ENCODE measurements at regions not wholly inside any gene's neighbourhood (a gene's known extent, or its start where the extent isn't known, plus 50 kb on each side); places are given as distances from the start of the nearest gene placed in this dataset.

DNA sequence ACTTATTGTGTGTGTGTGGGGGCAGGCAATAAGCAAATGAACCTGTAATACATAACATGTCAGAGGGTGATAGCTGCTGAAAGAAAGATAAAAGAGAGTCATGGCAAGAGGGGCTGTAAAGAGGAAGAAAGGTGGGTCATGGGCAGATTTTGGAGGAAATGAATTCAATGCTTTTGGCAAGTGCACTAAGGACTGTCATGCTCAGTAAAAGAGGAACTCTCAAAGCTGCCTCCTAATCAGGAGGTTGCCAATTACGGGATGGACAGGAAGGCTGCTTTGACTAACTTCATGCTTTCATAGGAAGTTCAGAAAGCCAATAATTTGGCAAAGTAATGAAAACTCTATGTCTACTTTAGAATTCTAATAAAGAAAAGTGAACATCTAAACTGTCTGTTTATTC is 401.2 kb downstream of the SH2D4B start:
- H3K9ac ChIP-seq (ENCODE audit: low read length in 2 of 2): no peak overlapping the region
- H3K36me3 ChIP-seq (ENCODE audit: control insufficient read depth in 2 of 2, insufficient read depth in 2 of 2, low read length in 2 of 2): no peaks in the 10 kb centered on the region
- H3K9me3 ChIP-seq (ENCODE audit: control insufficient read depth in 2 of 2, low read length in 2 of 2): no peaks in the 10 kb centered on the region
- H3K4me3 ChIP-seq (ENCODE audit: low read length in 2 of 2): no peak overlapping the region
- H3K27ac ChIP-seq (ENCODE audit: low read length): no peak overlapping the region
- H3K4me1 ChIP-seq (ENCODE audit: control insufficient read depth, insufficient read depth, low read length): no peaks in the 10 kb centered on the region
- H3K27me3 ChIP-seq (ENCODE audit: control insufficient read depth in 1 of 2, insufficient read depth in 2 of 2, low read length in 2 of 2): no peaks in the 10 kb centered on the region

DNA sequence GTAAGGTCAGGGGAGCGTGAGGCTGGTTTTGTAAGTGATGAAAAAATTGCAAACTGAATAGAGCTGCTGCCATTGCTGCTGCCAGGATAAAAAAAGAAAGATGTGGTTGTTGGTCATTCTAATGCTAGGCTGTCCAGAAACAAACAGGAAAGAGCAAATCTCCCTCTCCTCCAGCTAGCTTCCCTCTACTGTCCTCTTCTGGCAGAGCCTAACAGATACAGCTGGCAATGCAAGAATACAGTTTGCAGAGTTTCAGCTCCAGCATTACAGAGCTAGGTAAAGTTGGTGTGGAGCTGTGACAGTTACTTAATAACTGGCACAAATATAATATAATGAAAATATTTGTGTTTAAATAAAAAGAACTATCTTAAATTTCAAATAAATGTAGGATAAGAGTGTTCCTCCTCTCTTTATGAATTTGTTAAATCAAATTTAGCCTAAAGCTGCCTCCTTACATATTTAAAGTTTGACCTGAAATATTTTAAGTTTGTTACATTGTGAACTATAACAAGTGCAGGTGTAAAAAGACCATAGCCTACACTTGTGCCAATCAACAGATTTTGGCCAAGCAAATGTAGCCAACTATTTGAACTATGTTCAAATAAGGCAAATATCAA is 407.7 kb downstream of the SH2D4B start:
- H3K9me3 ChIP-seq (ENCODE audit: control insufficient read depth in 2 of 2, low read length in 2 of 2): peaks cover 0 to 2% of the 10 kb centered on the region in 2 donors
- no peaks in the 10 kb centered on the region for H3K27me3 ChIP-seq (ENCODE audit: control insufficient read depth in 1 of 2, insufficient read depth in 2 of 2, low read length in 2 of 2)
- H3K9ac ChIP-seq (ENCODE audit: low read length in 2 of 2): no peak overlapping the region

DNA sequence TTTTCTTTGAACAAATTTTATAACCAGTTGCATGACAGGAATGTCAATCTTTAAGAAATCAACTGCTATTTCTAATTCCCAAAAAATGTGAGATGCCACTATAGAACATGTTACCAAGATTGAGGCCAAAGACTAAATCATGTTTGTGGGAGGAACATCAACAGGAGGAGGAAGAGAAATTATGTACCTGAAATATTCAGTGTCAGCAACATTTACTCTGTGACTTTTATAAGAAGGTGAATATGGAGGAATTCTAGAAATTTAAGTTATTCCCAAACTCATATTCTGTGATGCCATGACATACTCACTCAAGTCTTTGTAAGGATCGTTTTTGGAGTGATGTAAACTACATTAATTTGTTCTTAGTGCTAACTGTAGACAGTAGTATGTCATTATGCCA is 408.4 kb downstream of the SH2D4B start:
- H3K4me3 ChIP-seq (ENCODE audit: low read length in 2 of 2): no peak overlapping the region
- no peak overlapping the region for H3K9ac ChIP-seq (ENCODE audit: low read length in 2 of 2)
- peaks cover 0 to 2% of the 10 kb centered on the region in 2 donors for H3K9me3 ChIP-seq (ENCODE audit: control insufficient read depth in 2 of 2, low read length in 2 of 2)
- H3K27ac ChIP-seq (ENCODE audit: low read length): no peak overlapping the region
- H3K4me1 ChIP-seq (ENCODE audit: control insufficient read depth, insufficient read depth, low read length): no peaks in the 10 kb centered on the region
- H3K27me3 ChIP-seq (ENCODE audit: control insufficient read depth in 1 of 2, insufficient read depth in 2 of 2, low read length in 2 of 2): no peaks in the 10 kb centered on the region
- no peaks in the 10 kb centered on the region for H3K36me3 ChIP-seq (ENCODE audit: control insufficient read depth in 2 of 2, insufficient read depth in 2 of 2, low read length in 2 of 2)

More for the DNA sequence above, 407.7 kb downstream of the SH2D4B start:
- no peaks in the 10 kb centered on the region for H3K36me3 ChIP-seq (ENCODE audit: control insufficient read depth in 2 of 2, insufficient read depth in 2 of 2, low read length in 2 of 2)
- H3K4me1 ChIP-seq (ENCODE audit: control insufficient read depth, insufficient read depth, low read length): no peaks in the 10 kb centered on the region
- H3K27ac ChIP-seq (ENCODE audit: low read length): no peak overlapping the region
- H3K4me3 ChIP-seq (ENCODE audit: low read length in 2 of 2): no peak overlapping the region

DNA sequence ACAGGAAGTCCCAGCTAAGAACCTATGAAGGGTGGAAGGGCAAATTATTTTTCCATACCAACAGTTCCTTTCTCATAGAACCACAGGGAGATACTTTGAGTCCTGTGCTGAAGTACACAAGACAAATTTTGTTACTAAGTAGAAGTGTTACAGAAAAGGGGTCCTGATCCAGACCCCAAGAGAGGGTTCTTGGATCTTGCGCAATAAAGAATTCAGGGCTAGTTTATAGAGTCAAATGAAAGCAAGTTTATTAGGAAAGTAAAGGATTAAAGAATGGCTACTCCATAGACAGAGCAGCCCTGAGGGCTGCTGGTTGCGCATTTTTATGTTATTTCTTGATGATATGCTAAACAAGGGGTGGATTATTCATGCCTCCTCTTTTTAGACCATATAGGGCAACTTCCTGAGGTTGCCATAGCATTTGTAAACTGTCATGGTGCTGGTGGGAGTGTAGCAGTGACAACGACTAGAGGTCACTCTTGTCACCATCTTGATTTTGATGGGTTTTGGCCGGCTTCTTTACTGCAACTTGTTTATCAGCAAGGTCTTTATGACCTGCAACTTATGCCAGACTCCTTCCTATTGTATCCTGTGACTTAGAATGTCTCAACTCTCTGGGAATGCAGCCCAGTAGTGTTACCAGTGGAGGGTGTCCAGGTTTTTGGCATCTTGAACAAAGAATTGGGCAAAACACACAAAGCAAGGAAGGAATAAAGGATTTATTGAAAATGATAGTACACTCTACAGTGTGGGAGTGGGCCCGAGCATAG is 409.4 kb downstream of the SH2D4B start:
- no peaks in the 10 kb centered on the region for H3K36me3 ChIP-seq (ENCODE audit: control insufficient read depth in 2 of 2, insufficient read depth in 2 of 2, low read length in 2 of 2)
- no peak overlapping the region for H3K27ac ChIP-seq (ENCODE audit: low read length)
- H3K9ac ChIP-seq (ENCODE audit: low read length in 2 of 2): no peak overlapping the region
- H3K4me3 ChIP-seq (ENCODE audit: low read length in 2 of 2): no peak overlapping the region
- no peaks in the 10 kb centered on the region for H3K27me3 ChIP-seq (ENCODE audit: control insufficient read depth in 1 of 2, insufficient read depth in 2 of 2, low read length in 2 of 2)
- peaks cover 0 to 2% of the 10 kb centered on the region in 2 donors for H3K9me3 ChIP-seq (ENCODE audit: control insufficient read depth in 2 of 2, low read length in 2 of 2)
- H3K4me1 ChIP-seq (ENCODE audit: control insufficient read depth, insufficient read depth, low read length): no peaks in the 10 kb centered on the region

DNA sequence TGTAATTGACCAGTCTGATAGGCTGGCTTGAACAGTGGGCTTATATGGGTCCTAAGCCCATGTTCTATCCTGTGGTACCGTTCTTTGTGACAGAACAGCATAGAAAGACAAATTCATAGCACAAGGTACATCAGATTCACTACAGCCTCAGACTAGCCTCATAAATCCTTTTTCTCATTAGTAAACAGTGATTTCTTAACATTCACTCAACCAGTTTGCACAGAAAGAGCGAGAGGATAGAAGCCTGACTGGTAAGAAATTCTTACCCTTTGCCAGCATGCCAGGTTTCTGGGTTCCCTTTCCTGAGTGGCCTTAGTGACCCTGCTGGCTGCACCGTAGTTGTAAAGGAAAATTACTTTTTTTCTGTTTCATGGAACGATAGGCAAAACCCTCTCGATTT is 412.1 kb downstream of the SH2D4B start:
- Histone ChIP-seq H3K36me3 (ENCODE audit: control insufficient read depth in 2 of 2, insufficient read depth in 2 of 2, low read length in 2 of 2) (no peaks in the 10 kb centered on the region), H3K4me3 (ENCODE audit: low read length in 2 of 2) (no peak overlapping the region), H3K9me3 (ENCODE audit: control insufficient read depth in 2 of 2, low read length in 2 of 2) (no peaks in the 10 kb centered on the region), H3K9ac (ENCODE audit: low read length in 2 of 2) (no peak overlapping the region), H3K27ac (ENCODE audit: low read length) (no peak overlapping the region), H3K27me3 (ENCODE audit: control insufficient read depth in 1 of 2, insufficient read depth in 2 of 2, low read length in 2 of 2) (no peaks in the 10 kb centered on the region), H3K4me1 (ENCODE audit: control insufficient read depth, insufficient read depth, low read length) (no peaks in the 10 kb centered on the region)

DNA sequence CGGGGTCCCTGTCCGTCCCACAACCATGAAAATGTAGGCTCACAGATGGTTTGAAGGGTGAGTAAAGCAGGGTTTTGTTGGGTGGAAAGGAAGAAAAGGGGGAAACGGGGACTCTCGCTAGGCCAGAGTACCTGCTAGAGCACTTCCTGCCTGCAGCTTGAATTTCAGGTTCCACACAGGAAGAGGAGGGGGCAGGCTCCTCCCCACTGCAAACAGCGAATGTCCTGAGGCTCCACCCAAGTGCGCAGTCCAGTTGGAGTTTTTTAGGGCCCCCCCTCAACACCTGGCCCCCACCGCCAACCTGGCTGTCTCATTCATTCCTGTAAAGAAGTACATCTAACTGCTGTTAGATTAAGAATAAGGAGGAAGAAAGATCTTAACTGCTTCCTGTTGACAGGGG is 414.7 kb downstream of the SH2D4B start:
- no peaks in the 10 kb centered on the region for H3K4me1 ChIP-seq (ENCODE audit: control insufficient read depth, insufficient read depth, low read length)
- no peaks in the 10 kb centered on the region for H3K36me3 ChIP-seq (ENCODE audit: control insufficient read depth in 2 of 2, insufficient read depth in 2 of 2, low read length in 2 of 2)
- H3K4me3 ChIP-seq (ENCODE audit: low read length in 2 of 2): no peak overlapping the region
- H3K9ac ChIP-seq (ENCODE audit: low read length in 2 of 2): no peak overlapping the region
- no peaks in the 10 kb centered on the region for H3K27me3 ChIP-seq (ENCODE audit: control insufficient read depth in 1 of 2, insufficient read depth in 2 of 2, low read length in 2 of 2)
- H3K27ac ChIP-seq (ENCODE audit: low read length): no peak overlapping the region
- no peaks in the 10 kb centered on the region for H3K9me3 ChIP-seq (ENCODE audit: control insufficient read depth in 2 of 2, low read length in 2 of 2)

DNA sequence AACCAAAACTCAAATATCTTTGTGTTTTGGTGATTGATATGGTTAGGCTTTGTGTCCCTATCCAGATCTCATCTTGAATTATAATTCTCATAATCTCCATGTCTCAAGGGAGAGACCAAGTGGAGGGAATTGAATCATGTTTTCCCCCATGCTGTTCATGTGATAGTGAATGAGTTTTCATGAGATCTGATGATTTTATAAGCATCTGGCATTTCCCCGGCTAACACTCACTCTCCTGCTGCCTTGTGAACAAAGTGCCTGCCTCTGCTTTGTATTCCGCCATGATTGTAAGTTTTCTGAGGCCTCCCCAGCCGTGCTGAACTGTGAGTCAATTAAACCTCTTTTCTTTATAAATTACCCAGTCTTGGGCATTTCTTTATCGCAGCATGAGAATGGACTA is 419.5 kb downstream of the SH2D4B start:
- Histone ChIP-seq H3K36me3 (ENCODE audit: control insufficient read depth in 2 of 2, insufficient read depth in 2 of 2, low read length in 2 of 2) (no peaks in the 10 kb centered on the region), H3K9me3 (ENCODE audit: control insufficient read depth in 2 of 2, low read length in 2 of 2) (no peaks in the 10 kb centered on the region), H3K9ac (ENCODE audit: low read length in 2 of 2) (no peak overlapping the region), H3K27me3 (ENCODE audit: control insufficient read depth in 1 of 2, insufficient read depth in 2 of 2, low read length in 2 of 2) (no peaks in the 10 kb centered on the region), H3K4me3 (ENCODE audit: low read length in 2 of 2) (no peak overlapping the region), H3K4me1 (ENCODE audit: control insufficient read depth, insufficient read depth, low read length) (no peaks in the 10 kb centered on the region), H3K27ac (ENCODE audit: low read length) (no peak overlapping the region)

DNA sequence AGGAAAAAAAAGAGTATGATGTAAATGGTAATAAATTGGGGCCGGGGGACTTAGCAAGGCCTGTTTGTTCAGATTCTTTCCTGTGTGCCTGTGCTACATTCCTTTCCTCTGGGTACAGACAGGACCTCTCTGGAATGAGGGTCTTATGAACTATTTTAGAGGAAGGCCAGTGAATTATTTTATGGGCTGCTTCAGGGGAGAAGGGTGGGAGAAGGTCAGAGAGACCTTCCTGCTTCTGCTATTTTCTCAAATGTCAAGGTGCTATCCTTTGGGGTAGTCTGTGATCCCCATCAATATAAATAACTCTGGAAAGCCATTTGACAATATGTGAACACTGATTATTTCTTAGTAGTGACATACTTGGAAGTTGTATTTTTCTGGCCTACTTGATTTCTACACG is 426.5 kb downstream of the SH2D4B start:
- no peaks in the 10 kb centered on the region for H3K36me3 ChIP-seq (ENCODE audit: control insufficient read depth in 2 of 2, insufficient read depth in 2 of 2, low read length in 2 of 2)
- H3K27ac ChIP-seq (ENCODE audit: low read length): no peak overlapping the region
- no peaks in the 10 kb centered on the region for H3K27me3 ChIP-seq (ENCODE audit: control insufficient read depth in 1 of 2, insufficient read depth in 2 of 2, low read length in 2 of 2)
- no peak overlapping the region for H3K9ac ChIP-seq (ENCODE audit: low read length in 2 of 2)
- no peaks in the 10 kb centered on the region for H3K4me1 ChIP-seq (ENCODE audit: control insufficient read depth, insufficient read depth, low read length)
- no peak overlapping the region for H3K4me3 ChIP-seq (ENCODE audit: low read length in 2 of 2)
- no peaks in the 10 kb centered on the region for H3K9me3 ChIP-seq (ENCODE audit: control insufficient read depth in 2 of 2, low read length in 2 of 2)

DNA sequence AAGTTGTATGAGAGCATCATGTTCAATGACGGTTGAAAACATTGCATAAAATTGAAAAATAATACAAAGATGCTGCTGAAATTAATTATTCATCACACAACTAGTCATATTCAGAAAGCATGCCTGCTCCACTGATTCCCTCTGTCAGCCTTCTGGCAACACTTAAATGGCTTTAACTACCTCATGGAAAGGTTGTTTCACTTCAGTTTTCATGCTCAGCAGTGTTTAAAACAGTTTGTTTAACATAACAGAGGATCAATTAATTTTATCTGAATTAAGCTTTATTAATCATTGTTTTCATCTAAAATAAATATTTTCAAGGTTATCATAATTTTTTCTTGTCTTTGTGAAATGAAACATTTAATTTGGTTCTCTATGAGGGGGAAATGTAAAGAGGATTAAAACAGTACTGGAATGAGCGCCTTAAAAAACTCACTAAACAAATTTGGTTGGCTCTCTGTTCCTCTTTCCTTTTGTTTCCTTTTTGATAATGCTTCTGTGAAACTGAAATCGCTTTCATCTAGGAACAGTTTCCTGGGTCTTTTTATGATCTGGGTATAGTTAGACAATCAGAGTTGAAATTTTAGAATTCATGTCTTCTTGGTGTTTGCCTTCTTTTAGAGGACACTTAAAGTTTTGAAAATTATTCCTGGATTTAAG is 427.4 kb downstream of the SH2D4B start:
- H3K27me3 ChIP-seq (ENCODE audit: control insufficient read depth in 1 of 2, insufficient read depth in 2 of 2, low read length in 2 of 2): no peaks in the 10 kb centered on the region
- no peak overlapping the region for H3K27ac ChIP-seq (ENCODE audit: low read length)
- H3K36me3 ChIP-seq (ENCODE audit: control insufficient read depth in 2 of 2, insufficient read depth in 2 of 2, low read length in 2 of 2): no peaks in the 10 kb centered on the region
- no peak overlapping the region for H3K9ac ChIP-seq (ENCODE audit: low read length in 2 of 2)
- no peaks in the 10 kb centered on the region for H3K4me1 ChIP-seq (ENCODE audit: control insufficient read depth, insufficient read depth, low read length)
- no peak overlapping the region for H3K4me3 ChIP-seq (ENCODE audit: low read length in 2 of 2)
- H3K9me3 ChIP-seq (ENCODE audit: control insufficient read depth in 2 of 2, low read length in 2 of 2): no peaks in the 10 kb centered on the region

DNA sequence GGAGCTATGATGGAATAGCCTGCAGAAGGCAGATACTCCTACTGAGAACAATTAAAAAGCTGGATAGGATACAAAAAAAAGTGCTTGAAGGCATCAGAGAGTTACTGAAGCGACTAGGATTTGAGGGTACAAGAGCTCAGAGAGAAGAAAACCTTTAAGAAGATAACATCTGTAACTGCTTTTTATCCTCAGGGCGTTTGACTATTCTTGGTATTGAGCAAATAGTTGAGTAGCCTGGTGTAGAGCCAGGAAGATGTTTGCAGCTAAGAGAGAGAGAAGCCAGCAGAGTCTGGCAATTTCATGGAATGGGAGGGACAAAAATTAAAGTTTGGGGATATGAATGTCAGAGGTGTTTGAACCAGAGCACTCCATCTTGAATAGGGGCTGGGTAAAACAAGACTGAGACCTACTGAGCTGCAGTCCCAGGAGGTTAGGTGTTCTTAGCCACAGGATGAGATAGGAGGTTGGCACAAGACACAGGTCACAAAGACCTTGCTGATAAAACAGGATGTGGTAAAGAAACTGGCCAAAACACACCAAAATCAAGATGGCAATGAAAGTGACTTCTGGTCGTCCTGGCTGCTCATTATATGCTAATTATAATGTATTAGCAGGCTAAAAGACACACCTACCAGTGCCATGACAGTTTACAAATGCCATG is 428.8 kb downstream of the SH2D4B start:
- no peaks in the 10 kb centered on the region for H3K9me3 ChIP-seq (ENCODE audit: control insufficient read depth in 2 of 2, low read length in 2 of 2)
- no peaks in the 10 kb centered on the region for H3K36me3 ChIP-seq (ENCODE audit: control insufficient read depth in 2 of 2, insufficient read depth in 2 of 2, low read length in 2 of 2)
- H3K27ac ChIP-seq (ENCODE audit: low read length): no peak overlapping the region
- no peak overlapping the region for H3K4me3 ChIP-seq (ENCODE audit: low read length in 2 of 2)
- no peaks in the 10 kb centered on the region for H3K27me3 ChIP-seq (ENCODE audit: control insufficient read depth in 1 of 2, insufficient read depth in 2 of 2, low read length in 2 of 2)
- H3K4me1 ChIP-seq (ENCODE audit: control insufficient read depth, insufficient read depth, low read length): no peaks in the 10 kb centered on the region
- H3K9ac ChIP-seq (ENCODE audit: low read length in 2 of 2): no peak overlapping the region

All from stomach smooth muscle (tissue), 2 donors.